ENCODE measurements at regions not wholly inside any gene's neighbourhood (a gene's known extent, or its start where the extent isn't known, plus 50 kb on each side); places are given as distances from the start of the nearest gene placed in this dataset.

DNA sequence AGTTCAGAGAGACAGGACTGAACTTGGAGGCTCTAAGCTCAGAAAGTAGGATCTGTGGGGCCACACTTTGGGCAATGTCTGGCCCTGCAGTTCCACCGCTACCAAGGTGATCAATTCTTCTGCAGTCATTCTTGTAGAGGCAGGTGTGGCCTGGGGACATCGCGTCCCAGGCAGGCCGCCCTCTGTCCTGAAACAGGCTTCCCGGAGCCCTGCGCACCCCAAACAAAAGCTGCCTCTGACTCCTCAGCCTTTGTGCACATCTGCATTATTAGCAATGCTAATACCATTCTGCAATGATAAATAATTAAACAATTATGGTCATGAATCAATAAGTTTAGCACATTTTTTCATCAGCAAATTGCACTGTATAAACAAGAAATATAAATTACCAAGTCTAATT lies 160.2 kb downstream of the URI1 start:
- H2AFZ ChIP-seq (ENCODE audit: control insufficient read depth, low read depth, low read length): no peak overlapping the region
- no peaks in the 10 kb centered on the region for H3K4me1 ChIP-seq (ENCODE audit: control insufficient read depth, insufficient read depth, low read length)
- FAIRE-seq (no peak), ATAC-seq (no peak), DNase-seq (ENCODE audit: low read depth, low spot score) (no peak)
- SMC1A ChIA-PET (ENCODE audit: uncharacterized antibody, unreplicated experiment): interaction anchor here (1.2 kb wide), 1 partner anchor 52 kb away, joined by 3 read pairs; no protein-coding TSS in a partner anchor
- no TSS peak for BruUV-seq (replicated peaks)
- no peak overlapping the region for H3K27ac ChIP-seq (ENCODE audit: control insufficient read depth, insufficient read depth)
- H3K4me3 ChIP-seq: no peak overlapping the region
- no peak overlapping the region for H3K4me2 ChIP-seq (ENCODE audit: control insufficient read depth, insufficient read depth)
- no peaks in the 10 kb centered on the region; the same call in 2 of the 3 replicates for H3K9me3 ChIP-seq (replicated peaks; ENCODE audit: control insufficient read depth, insufficient read depth, low read length)
- RAD21 ChIA-PET (ENCODE audit: unreplicated experiment): no interaction called here
- intact Hi-C loops (cut with micrococcal nuclease; ENCODE audit: unreplicated experiment) (no loop called here), in situ Hi-C loops (cut with MboI) (no loop called here)
- no peak for TF ChIP-seq POLR2AphosphoS5 (IDR thresholded peaks at IDR 0.05; ENCODE audit: low read length)
- no peak for TF ChIP-seq FOS (IDR thresholded peaks at IDR 0.05; ENCODE audit: borderline replicate concordance, extremely low read depth, insufficient read length)
- no peak for TF ChIP-seq EED (IDR thresholded peaks at IDR 0.05; ENCODE audit: low read depth)
- no peak for TF ChIP-seq ZZZ3 (IDR thresholded peaks at IDR 0.05; ENCODE audit: control insufficient read depth, insufficient read length, low read depth)
- TF ChIP-seq RELA (IDR thresholded peaks at IDR 0.05; ENCODE audit: borderline replicate concordance, partially characterized antibody): no peak
- POLR2A ChIA-PET: no interaction called here
- H3K27me3 ChIP-seq (replicated peaks in 1 of 2; ENCODE audit: control insufficient read depth in 2 of 2, insufficient read depth in 2 of 2, low read length in 1 of 2): no peaks in the 10 kb centered on the region
- H3K79me2 ChIP-seq (ENCODE audit: control insufficient read depth, insufficient read depth, low read length): no peaks in the 10 kb centered on the region
- 60% methylated on average over 6 of the region's 6 CpGs for WGBS (ENCODE audit: insufficient coverage, insufficient replicate concordance, low lambda C conversion rate, missing lambda C conversion rate)
- no peak overlapping the region for H3K9ac ChIP-seq (ENCODE audit: control insufficient read depth, insufficient read depth, low read length)
- CTCF ChIA-PET: no interaction called here
- no peaks in the 10 kb centered on the region for H4K20me1 ChIP-seq (ENCODE audit: control insufficient read depth, insufficient read depth)
- no peaks in the 10 kb centered on the region for H3K36me3 ChIP-seq (ENCODE audit: control insufficient read depth in 2 of 2, insufficient read depth in 2 of 2, low read length in 1 of 2)

DNA sequence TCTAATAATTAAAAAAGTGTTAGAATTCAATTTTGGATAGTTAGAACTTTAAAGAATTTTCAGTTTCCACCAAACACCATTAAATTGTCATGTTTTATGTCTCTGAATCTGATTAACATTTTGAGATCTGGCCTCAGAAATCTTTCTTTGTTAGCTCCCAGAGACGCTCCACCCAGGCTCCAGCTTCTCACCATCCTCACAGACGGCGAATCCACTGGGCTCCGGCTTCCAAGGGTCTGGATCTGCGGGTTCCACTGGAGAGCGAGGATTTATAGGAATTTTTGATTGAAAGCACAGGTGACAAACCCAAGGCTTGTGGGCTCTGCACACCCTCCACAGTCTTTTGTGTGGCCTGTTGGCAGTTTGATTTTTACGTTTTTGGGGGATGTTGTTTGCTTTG lies 160.6 kb downstream of the URI1 start:
- Histone ChIP-seq H3K9ac (ENCODE audit: control insufficient read depth, insufficient read depth, low read length) (no peak overlapping the region), H3K4me3 (no peak overlapping the region), H2AFZ (ENCODE audit: control insufficient read depth, low read depth, low read length) (no peak overlapping the region), H3K79me2 (ENCODE audit: control insufficient read depth, insufficient read depth, low read length) (no peaks in the 10 kb centered on the region), H3K27me3 (replicated peaks in 1 of 2; ENCODE audit: control insufficient read depth in 2 of 2, insufficient read depth in 2 of 2, low read length in 1 of 2) (no peaks in the 10 kb centered on the region), H3K4me1 (ENCODE audit: control insufficient read depth, insufficient read depth, low read length) (no peaks in the 10 kb centered on the region), H3K27ac (ENCODE audit: control insufficient read depth, insufficient read depth) (no peak overlapping the region), H3K36me3 (ENCODE audit: control insufficient read depth in 2 of 2, insufficient read depth in 2 of 2, low read length in 1 of 2) (no peaks in the 10 kb centered on the region), H4K20me1 (ENCODE audit: control insufficient read depth, insufficient read depth) (no peaks in the 10 kb centered on the region), H3K9me3 (replicated peaks; ENCODE audit: control insufficient read depth, insufficient read depth, low read length) (no peaks in the 10 kb centered on the region; the same call in 2 of the 3 replicates), H3K4me2 (ENCODE audit: control insufficient read depth, insufficient read depth) (no peak overlapping the region)
- FAIRE-seq (no peak), ATAC-seq (no peak), DNase-seq (ENCODE audit: low read depth, low spot score) (no peak)
- in situ Hi-C loops (cut with MboI) (no loop called here), intact Hi-C loops (cut with micrococcal nuclease; ENCODE audit: unreplicated experiment) (no loop called here)
- 23% methylated on average over 7 of the region's 7 CpGs for WGBS (ENCODE audit: insufficient coverage, insufficient replicate concordance, low lambda C conversion rate, missing lambda C conversion rate)
- no TSS peak for BruUV-seq (replicated peaks)
- POLR2A ChIA-PET: interaction anchor here (0.7 kb wide), 1 partner anchor 358 kb away, joined by 4 read pairs; no protein-coding TSS in a partner anchor
- CTCF ChIA-PET: no interaction called here
- SMC1A ChIA-PET (ENCODE audit: uncharacterized antibody, unreplicated experiment): interaction anchor here (1.2 kb wide), 1 partner anchor 51 kb away, joined by 3 read pairs; no protein-coding TSS in a partner anchor
- TF ChIP-seq ZZZ3 (IDR thresholded peaks at IDR 0.05; ENCODE audit: control insufficient read depth, insufficient read length, low read depth): no peak
- TF ChIP-seq MXI1 (IDR thresholded peaks at IDR 0.05; ENCODE audit: low read depth, low read length): no peak
- no peak for TF ChIP-seq ZNF24 (IDR thresholded peaks at IDR 0.05)
- RAD21 ChIA-PET (ENCODE audit: unreplicated experiment): no interaction called here
